Fibroblast of the aortic adventitia (primary cell): ENCODE measurements at regions not wholly inside any gene's neighbourhood (a gene's known extent, or its start where the extent isn't known, plus 50 kb on each side); places are given as distances from the start of the nearest gene placed in this dataset.

Experiments
- DNase-seq: peaks from one replicate; pipeline ENCODE4 v3.0.0-alpha.2; 2010; ENCODE audit warnings: low read depth
- H3K4me3 ChIP-seq: 2 replicates; pipeline ENCODE4 v1.5.1; 2011; ENCODE audit warnings: low read depth, mild to moderate bottlenecking, control low read depth, low read length, moderate library complexity
- CTCF ChIP-seq: IDR thresholded peaks from 2 replicates; pipeline ENCODE4 v1.5.1; 2011; ENCODE audit warnings: mild to moderate bottlenecking, low read length, control low read depth, inconsistent platforms; ENCODE audit not compliant: insufficient read depth

GRCh38 chr9:113687107-113687679, 188.9 kb upstream of the ZNF618 start:
- H3K4me3 ChIP-seq = no peak overlapping the region
- no peak for TF ChIP-seq CTCF
- DNase-seq = no peak

DNA sequence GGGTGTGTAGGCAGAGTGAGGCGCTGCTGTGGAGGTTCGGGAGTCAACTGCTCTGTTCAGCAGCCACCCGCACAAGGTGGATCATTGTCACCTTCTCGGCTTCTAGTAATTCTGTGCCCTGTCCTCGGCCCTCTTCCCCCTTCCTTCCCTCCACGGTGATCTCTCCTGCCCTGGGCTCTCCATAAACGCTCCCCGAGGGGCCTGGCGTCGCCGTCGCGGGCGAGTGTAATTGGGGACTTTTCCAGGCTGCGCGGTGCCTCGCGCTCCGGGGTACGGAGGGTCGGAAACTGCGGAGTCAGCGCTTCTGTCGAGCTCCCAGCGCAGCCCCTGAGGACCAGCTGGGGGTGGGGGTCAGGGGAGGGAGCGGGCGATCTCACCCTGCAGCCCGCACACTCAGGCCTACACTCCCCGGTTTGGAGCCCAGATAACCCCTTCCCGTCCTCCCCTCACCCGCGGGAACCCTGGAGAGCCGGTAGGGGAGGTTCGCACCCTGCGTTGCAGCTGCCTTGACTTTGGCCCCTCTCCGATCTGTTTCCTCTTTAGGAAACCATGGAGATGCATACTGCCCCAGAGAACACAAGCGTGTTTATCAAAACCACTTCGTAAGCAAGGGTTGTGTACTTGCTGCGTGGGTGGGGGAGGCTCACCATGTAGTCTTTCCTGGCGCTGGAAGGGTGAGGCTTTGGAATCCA, 188.3 kb upstream of the ZNF618 start:
- H3K4me3 ChIP-seq = no peak overlapping the region
- TF ChIP-seq CTCF = no peak
- no peak for DNase-seq

DNA sequence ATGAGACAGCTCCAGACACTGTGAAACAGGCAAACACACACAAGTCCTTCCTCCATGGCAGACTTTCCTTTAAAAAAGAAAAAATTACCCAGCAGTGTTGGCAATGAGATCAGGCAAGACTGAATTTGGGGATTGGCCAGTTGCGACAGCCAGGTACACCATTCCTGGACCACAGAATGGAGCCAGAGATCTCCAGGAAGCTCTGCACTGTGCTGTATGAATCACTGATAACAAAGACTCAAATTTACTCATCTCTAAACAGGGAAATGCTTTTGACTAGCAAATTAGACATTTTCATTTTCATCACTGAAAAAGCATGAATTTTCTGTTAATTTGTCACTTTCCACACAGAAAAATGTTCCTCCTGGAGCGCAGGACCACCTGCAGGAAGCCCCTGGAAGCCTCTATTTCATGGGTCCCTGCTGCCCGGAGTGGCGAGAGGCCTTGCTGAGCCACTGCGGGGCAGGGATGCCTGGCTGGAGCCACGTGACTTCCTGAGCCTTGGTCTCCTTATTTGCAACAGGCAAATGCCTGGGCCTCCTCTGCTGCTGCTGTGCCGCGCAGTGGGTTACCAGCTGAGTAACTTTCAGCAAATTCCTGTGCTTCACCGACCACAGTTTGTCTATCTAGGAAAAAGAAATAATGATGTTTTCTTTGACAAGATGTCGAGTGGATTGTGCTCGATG, 185.9 kb upstream of the ZNF618 start:
- H3K4me3 ChIP-seq = no peak overlapping the region
- TF ChIP-seq CTCF = no peak
- DNase-seq = no peak

DNA sequence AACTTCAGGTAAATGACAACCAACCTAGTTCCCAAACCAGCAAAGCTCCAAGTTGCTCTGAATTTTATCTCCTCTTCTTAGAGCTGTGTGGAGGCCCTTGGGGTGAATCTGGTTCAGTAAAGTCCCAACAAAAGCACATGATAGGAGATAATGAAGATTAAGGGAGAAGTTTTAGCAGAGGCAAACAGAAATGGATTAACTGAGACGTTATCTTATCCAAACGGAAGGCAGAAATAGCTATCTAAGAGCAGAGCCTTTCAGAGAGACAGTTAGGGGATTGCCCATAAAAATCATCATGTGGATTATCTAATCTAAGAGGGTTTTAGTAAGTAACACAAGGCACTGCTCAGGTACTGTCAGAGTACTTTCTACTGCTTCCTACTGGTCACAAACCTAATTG, 183.9 kb upstream of the ZNF618 start:
- no peak for TF ChIP-seq CTCF

DNA sequence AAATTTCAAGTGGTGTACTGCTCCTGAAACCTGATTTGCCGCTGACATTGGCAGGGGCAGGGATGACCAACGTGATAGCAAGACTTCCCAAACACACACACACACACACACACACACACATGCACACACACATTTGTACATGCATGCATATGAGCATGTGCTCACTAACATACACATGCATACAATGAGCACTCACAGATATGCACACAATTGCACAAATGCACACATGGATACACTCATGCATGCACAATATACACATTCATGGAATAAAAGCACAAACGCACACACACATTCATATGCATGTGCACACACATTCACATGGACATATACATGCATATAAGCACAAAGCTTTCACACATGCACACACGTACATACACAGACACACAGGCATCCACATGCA, 181.2 kb upstream of the ZNF618 start:
- H3K4me3 ChIP-seq = no peak overlapping the region
- DNase-seq = no peak
- no peak for TF ChIP-seq CTCF

More for the DNA sequence above, 183.9 kb upstream of the ZNF618 start:
- DNase-seq = no peak
- H3K4me3 ChIP-seq = no peak overlapping the region

DNA sequence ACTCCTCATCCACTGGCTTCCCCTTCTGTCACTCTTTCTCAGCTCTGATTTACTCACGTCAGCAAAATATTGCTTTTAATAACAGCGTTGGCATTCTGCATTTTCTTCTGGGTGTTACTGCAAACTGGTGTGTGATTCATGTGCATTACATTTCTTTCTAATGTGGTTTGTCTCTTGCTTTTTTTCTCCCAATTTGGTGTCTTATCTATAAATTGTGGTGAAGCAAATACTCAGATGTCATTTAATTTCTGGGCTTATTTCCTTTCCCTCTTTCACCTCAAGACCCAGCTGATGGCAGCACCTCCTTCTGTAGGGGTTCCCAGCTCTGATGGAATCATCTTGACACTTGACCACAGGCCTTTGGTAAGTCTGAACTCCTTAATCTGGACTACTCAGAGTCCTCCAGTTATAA, 180.7 kb upstream of the ZNF618 start:
- DNase-seq = no peak
- TF ChIP-seq CTCF = no peak
- no peak overlapping the region for H3K4me3 ChIP-seq
